Panc1 (cell line): ENCODE measurements at regions not wholly inside any gene's neighbourhood (a gene's known extent, or its start where the extent isn't known, plus 50 kb on each side); places are given as distances from the start of the nearest gene placed in this dataset.

Experiments
- ATAC-seq: fragments of 200-7000 bp; cut with Tn5 transposase; 2 replicates; pipeline ENCODE4 v1.9.1; 2020; ENCODE audit warnings: mild to moderate bottlenecking, moderate library complexity
- BruUV-seq: library from RNA; stranded (reverse); fragments of 400-500 nt; replicated peaks from 2 replicates; lab custom pipeline; 2021; lab: Mats Ljungman, UMichigan
- CTCF ChIA-PET: fragments of 300-600 bp; sonication (Branson Sonifier 250); formaldehyde crosslinking; loops from one replicate; lab custom pipeline; 2022; ENCODE audit warnings: antibody characterized with exemption; lab: Charles Lee
- POLR2A ChIA-PET: fragments of 300-600 bp; sonication (Branson Sonifier 250); formaldehyde crosslinking; loops from one replicate; lab custom pipeline; 2022; ENCODE audit warnings: antibody characterized with exemption; lab: Charles Lee
- DNase-seq: peaks from one replicate; pipeline ENCODE4 v3.0.0-alpha.2; 2010; ENCODE audit warnings: low read depth, low spot score
- H3K27ac ChIP-seq: 2 replicates; pipeline ENCODE4 v1.5.1; 2011; ENCODE audit warnings: mild to moderate bottlenecking, low read length, inconsistent platforms
- H3K27me3 ChIP-seq: fragments of 200-500 bp; sonication (Bioruptor generic); 2 replicates; pipeline ENCODE4 v1.6.0; 2014; ENCODE audit warnings: low read length, inconsistent platforms; ENCODE audit not compliant: control insufficient read depth, insufficient read depth
- H3K36me3 ChIP-seq: fragments of 200-500 bp; sonication (Bioruptor generic); 2 replicates; pipeline ENCODE4 v1.5.1; 2014; ENCODE audit warnings: inconsistent platforms, mild to moderate bottlenecking, low read length, moderate library complexity; ENCODE audit not compliant: control insufficient read depth, insufficient read depth
- H3K4me1 ChIP-seq: 2 replicates; pipeline ENCODE4 v1.5.1; 2011; ENCODE audit warnings: inconsistent platforms, mild to moderate bottlenecking, low read length, moderate library complexity; ENCODE audit not compliant: control insufficient read depth, insufficient read depth
- H3K4me3 ChIP-seq, 2 experiments: 2 replicates each; pipeline ENCODE4 v1.5.1; 2011 to 2012; ENCODE audit warnings: low read depth in 2 of 2, low read length in 2 of 2, mild to moderate bottlenecking in 2 of 2, inconsistent platforms in 1 of 2, moderate library complexity in 1 of 2
- H3K9me3 ChIP-seq: fragments of 200-500 bp; sonication (Bioruptor generic); 2 replicates; pipeline ENCODE4 v1.5.1; 2014; ENCODE audit warnings: low read depth, mild to moderate bottlenecking, inconsistent platforms, low read length, moderate library complexity; ENCODE audit not compliant: control insufficient read depth, insufficient read depth
- CTCF ChIP-seq: fragments of 450-650 bp; IDR thresholded peaks from 2 replicates; pipeline ENCODE4 v1.5.1; 2017; ENCODE audit warnings: mild to moderate bottlenecking
- POLR2AphosphoS5 ChIP-seq: IDR thresholded peaks from 2 replicates; pipeline ENCODE4 v1.6.1; 2012; ENCODE audit warnings: mild to moderate bottlenecking, low read depth, low read length, moderate library complexity
- REST ChIP-seq, 2 experiments: IDR thresholded peaks; 2 replicates each; pipeline ENCODE4 v1.6.1; 2011 to 2012; ENCODE audit warnings: low read depth in 2 of 2, control low read depth in 1 of 2, low read length in 1 of 2, mild to moderate bottlenecking in 1 of 2, moderate library complexity in 1 of 2; ENCODE audit not compliant: insufficient read depth in 1 of 2
- SIN3A ChIP-seq: IDR thresholded peaks from 2 replicates; pipeline ENCODE4 v1.6.1; 2012; ENCODE audit warnings: low read depth, mild to moderate bottlenecking, low read length, moderate library complexity, borderline replicate concordance; ENCODE audit not compliant: insufficient read depth
- TCF7L2 ChIP-seq: IDR thresholded peaks from 2 replicates; pipeline ENCODE4 v1.6.1; 2011; ENCODE audit warnings: mild to moderate bottlenecking, low read depth, low read length, inconsistent platforms
- in situ Hi-C: cut with HindIII; loops from 2 replicates; pipeline ENCODE4 v1.10.0; 2016; ENCODE audit warnings: low sequenced_read_pairs, low pct_unique_long_range_greater_than_20kb
- intact Hi-C: fragments of 100-400 bp; cut with micrococcal nuclease; formaldehyde crosslinking; loops from one replicate; pipeline ENCODE4 v1.10.0; 2022; ENCODE audit not compliant: unreplicated experiment

- Histone ChIP-seq H3K4me3 (no peak overlapping the region), H3K27ac (no peak overlapping the region), H3K9me3 (peaks cover 5% of the 10 kb centered on the region), H3K27me3 (no peaks in the 10 kb centered on the region), H3K36me3 (no peaks in the 10 kb centered on the region), H3K4me1 (no peaks in the 10 kb centered on the region)
- no peak for ATAC-seq
- no peak for DNase-seq
- BruUV-seq, result no TSS peak
- no peak for TF ChIP-seq CTCF
- TF ChIP-seq TCF7L2, result no peak
- TF ChIP-seq REST (IDR thresholded peaks at IDR 0.05; ENCODE audit: insufficient read depth in 1 of 2, low read depth in 2 of 2, low read length in 1 of 2), result no peak
- no peak for TF ChIP-seq POLR2AphosphoS5
- TF ChIP-seq SIN3A, result no peak
- POLR2A ChIA-PET, result no interaction called here
- CTCF ChIA-PET, result no interaction called here
- intact Hi-C loops (no loop called here), in situ Hi-C loops (no loop called here)
Observed at GRCh38 chr3:177921153-177921552, 615.1 kb upstream of the KCNMB2 start.

- intact Hi-C loops, result no loop called here
- Histone ChIP-seq H3K9me3 (peaks cover 5% of the 10 kb centered on the region), H3K4me1 (no peaks in the 10 kb centered on the region), H3K4me3 (no peak overlapping the region), H3K27me3 (no peaks in the 10 kb centered on the region), H3K27ac (no peak overlapping the region), H3K36me3 (no peaks in the 10 kb centered on the region)
- CTCF ChIA-PET, result no interaction called here
- no peak for TF ChIP-seq CTCF
- no peak for TF ChIP-seq REST (IDR thresholded peaks at IDR 0.05; ENCODE audit: insufficient read depth in 1 of 2, low read depth in 2 of 2, low read length in 1 of 2)
- TF ChIP-seq POLR2AphosphoS5, result no peak
- TF ChIP-seq SIN3A, result no peak
- TF ChIP-seq TCF7L2, result no peak
- ATAC-seq, result no peak
- POLR2A ChIA-PET, result no interaction called here
- no TSS peak for BruUV-seq
- no peak for DNase-seq
- in situ Hi-C loops, result no loop called here
Observed at GRCh38 chr3:177924261-177924660, 612.0 kb upstream of the KCNMB2 start.
